ENCODE measurements at regions not wholly inside any gene's neighbourhood (a gene's known extent, or its start where the extent isn't known, plus 50 kb on each side); places are given as distances from the start of the nearest gene placed in this dataset.

DNA sequence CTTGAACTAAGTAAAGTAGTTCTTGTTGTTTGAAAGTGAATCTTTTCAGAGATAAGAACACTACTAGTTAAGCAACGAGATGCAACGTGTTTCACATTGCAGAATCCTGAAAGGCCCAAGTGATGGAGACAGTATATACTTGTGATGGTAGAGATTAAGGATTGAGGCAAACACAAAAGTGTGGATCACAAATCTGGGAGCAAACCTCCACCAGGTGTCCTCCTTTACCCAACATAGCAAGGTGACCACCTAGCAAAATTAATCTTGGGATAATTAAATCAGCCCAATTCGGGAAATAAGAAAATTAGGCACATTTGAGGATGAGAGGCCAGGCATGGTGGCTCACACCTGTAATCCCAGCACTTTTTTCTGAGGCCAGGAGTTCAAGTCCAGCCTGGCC, 563.9 kb downstream of the DACH1 start:
- Histone ChIP-seq H3K9ac (ENCODE audit: insufficient read depth, low read depth, low read length) (no peak overlapping the region), H3K79me2 (ENCODE audit: insufficient read depth, low read length) (no peaks in the 10 kb centered on the region), H3K4me3 (replicated peaks in 1 of 3; ENCODE audit: insufficient read depth in 1 of 3, low read depth in 2 of 3, low read length in 3 of 3) (no peak overlapping the region), H3K9me3 (ENCODE audit: low read length) (no peaks in the 10 kb centered on the region), H3K27ac (ENCODE audit: extremely low read length, insufficient read depth, low read length) (no peak overlapping the region), H4K20me1 (ENCODE audit: insufficient read depth, low read length) (no peaks in the 10 kb centered on the region), H3K36me3 (replicated peaks in 1 of 2; ENCODE audit: control insufficient read depth in 1 of 2, insufficient read depth in 2 of 2, low read length in 2 of 2) (no peaks in the 10 kb centered on the region), H2AFZ (ENCODE audit: low read length) (no peak overlapping the region), H3K27me3 (ENCODE audit: control insufficient read depth in 1 of 2, insufficient read depth in 2 of 2, low read length in 2 of 2) (no peaks in the 10 kb centered on the region), H3K4me2 (ENCODE audit: low read depth, low read length) (no peak overlapping the region), H3K4me1 (ENCODE audit: insufficient read depth, low read length) (no peaks in the 10 kb centered on the region)
- no peak for DNase-seq (ENCODE audit: low spot score)
- ChIA-PET CTCF (ENCODE audit: low intra/inter-chr PET ratio, low total read pairs) (no interaction called here), POLR2A (no interaction called here)
- 0% methylated on average over 3 of the region's 3 CpGs for WGBS (ENCODE audit: low lambda C conversion rate)
- intact Hi-C loops (cut with micrococcal nuclease; ENCODE audit: unreplicated experiment) = no loop called here
- in situ Hi-C loops (cut with HindIII; ENCODE audit: extremely low pct_ligation_motif_present, low pct_unique_long_range_greater_than_20kb) = loop anchor here (25.0 kb wide), 1 partner anchor 584 kb away; no protein-coding TSS in a partner anchor
- ATAC-seq = no peak
- no TSS peak for BruUV-seq (replicated peaks)
- no peak for FAIRE-seq
- TF ChIP-seq, protein P1, sequence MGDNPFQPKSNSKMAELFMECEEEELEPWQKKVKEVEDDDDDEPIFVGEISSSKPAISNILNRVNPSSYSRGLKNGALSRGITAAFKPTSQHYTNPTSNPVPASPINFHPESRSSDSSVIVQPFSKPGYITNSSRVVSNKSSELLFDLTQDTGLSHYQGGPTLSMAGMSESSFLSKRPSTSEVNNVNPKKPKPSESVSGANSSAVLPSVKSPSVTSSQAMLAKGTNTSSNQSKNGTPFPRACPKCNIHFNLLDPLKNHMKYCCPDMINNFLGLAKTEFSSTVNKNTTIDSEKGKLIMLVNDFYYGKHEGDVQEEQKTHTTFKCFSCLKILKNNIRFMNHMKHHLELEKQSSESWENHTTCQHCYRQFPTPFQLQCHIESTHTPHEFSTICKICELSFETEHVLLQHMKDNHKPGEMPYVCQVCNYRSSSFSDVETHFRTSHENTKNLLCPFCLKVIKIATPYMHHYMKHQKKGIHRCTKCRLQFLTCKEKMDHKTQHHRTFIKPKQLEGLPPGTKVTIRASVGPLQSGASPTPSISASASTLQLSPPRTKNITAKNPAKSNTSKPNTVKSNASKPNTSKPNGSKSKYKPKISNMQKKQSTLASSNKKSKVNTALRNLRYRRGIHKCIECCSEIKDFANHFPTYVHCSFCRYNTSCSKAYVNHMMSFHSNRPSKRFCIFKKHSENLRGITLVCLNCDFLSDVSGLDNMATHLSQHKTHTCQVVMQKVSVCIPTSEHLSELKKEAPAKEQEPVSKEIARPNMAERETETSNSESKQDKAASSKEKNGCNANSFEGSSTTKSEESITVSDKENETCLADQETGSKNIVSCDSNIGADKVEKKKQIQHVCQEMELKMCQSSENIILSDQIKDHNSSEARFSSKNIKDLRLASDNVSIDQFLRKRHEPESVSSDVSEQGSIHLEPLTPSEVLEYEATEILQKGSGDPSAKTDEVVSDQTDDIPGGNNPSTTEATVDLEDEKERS (CRISPR knock-in tag; IDR thresholded peaks at IDR 0.05) = no peak
- TF ChIP-seq, protein P2, sequence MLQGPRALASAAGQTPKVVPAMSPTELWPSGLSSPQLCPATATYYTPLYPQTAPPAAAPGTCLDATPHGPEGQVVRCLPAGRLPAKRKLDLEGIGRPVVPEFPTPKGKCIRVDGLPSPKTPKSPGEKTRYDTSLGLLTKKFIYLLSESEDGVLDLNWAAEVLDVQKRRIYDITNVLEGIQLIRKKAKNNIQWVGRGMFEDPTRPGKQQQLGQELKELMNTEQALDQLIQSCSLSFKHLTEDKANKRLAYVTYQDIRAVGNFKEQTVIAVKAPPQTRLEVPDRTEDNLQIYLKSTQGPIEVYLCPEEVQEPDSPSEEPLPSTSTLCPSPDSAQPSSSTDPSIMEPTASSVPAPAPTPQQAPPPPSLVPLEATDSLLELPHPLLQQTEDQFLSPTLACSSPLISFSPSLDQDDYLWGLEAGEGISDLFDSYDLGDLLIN (CRISPR knock-in tag; IDR thresholded peaks at IDR 0.05; ENCODE audit: borderline replicate concordance) = no peak
- TF ChIP-seq ZSCAN9 (CRISPR knock-in tag; IDR thresholded peaks at IDR 0.05; ENCODE audit: borderline replicate concordance) (no peak), ZNF569 (CRISPR knock-in tag; IDR thresholded peaks at IDR 0.05; ENCODE audit: borderline replicate concordance) (no peak), RCOR2 (CRISPR knock-in tag; IDR thresholded peaks at IDR 0.05) (no peak), CENPX (CRISPR knock-in tag; IDR thresholded peaks at IDR 0.05) (no peak), ZNF768 (CRISPR knock-in tag; IDR thresholded peaks at IDR 0.05) (no peak), ZNF446 (CRISPR knock-in tag; IDR thresholded peaks at IDR 0.05) (no peak), SNAPC2 (CRISPR knock-in tag; IDR thresholded peaks at IDR 0.05) (no peak), NKX3-1 (CRISPR knock-in tag; IDR thresholded peaks at IDR 0.05) (no peak), MEF2D (CRISPR knock-in tag; IDR thresholded peaks at IDR 0.05) (no peak), MIER2 (CRISPR knock-in tag; IDR thresholded peaks at IDR 0.05) (no peak), ZNF224 (CRISPR knock-in tag; IDR thresholded peaks at IDR 0.05) (no peak), KAT2B (IDR thresholded peaks at IDR 0.05; ENCODE audit: borderline replicate concordance, low read depth, low read length) (no peak)
- TF ChIP-seq, protein P3, sequence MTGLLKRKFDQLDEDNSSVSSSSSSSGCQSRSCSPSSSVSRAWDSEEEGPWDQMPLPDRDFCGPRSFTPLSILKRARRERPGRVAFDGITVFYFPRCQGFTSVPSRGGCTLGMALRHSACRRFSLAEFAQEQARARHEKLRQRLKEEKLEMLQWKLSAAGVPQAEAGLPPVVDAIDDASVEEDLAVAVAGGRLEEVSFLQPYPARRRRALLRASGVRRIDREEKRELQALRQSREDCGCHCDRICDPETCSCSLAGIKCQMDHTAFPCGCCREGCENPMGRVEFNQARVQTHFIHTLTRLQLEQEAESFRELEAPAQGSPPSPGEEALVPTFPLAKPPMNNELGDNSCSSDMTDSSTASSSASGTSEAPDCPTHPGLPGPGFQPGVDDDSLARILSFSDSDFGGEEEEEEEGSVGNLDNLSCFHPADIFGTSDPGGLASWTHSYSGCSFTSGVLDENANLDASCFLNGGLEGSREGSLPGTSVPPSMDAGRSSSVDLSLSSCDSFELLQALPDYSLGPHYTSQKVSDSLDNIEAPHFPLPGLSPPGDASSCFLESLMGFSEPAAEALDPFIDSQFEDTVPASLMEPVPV (CRISPR knock-in tag; IDR thresholded peaks at IDR 0.05) = no peak
- TF ChIP-seq, protein P4, sequence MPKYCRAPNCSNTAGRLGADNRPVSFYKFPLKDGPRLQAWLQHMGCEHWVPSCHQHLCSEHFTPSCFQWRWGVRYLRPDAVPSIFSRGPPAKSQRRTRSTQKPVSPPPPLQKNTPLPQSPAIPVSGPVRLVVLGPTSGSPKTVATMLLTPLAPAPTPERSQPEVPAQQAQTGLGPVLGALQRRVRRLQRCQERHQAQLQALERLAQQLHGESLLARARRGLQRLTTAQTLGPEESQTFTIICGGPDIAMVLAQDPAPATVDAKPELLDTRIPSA (CRISPR knock-in tag; IDR thresholded peaks at IDR 0.05; ENCODE audit: borderline replicate concordance) = no peak
- TF ChIP-seq, protein P5, sequence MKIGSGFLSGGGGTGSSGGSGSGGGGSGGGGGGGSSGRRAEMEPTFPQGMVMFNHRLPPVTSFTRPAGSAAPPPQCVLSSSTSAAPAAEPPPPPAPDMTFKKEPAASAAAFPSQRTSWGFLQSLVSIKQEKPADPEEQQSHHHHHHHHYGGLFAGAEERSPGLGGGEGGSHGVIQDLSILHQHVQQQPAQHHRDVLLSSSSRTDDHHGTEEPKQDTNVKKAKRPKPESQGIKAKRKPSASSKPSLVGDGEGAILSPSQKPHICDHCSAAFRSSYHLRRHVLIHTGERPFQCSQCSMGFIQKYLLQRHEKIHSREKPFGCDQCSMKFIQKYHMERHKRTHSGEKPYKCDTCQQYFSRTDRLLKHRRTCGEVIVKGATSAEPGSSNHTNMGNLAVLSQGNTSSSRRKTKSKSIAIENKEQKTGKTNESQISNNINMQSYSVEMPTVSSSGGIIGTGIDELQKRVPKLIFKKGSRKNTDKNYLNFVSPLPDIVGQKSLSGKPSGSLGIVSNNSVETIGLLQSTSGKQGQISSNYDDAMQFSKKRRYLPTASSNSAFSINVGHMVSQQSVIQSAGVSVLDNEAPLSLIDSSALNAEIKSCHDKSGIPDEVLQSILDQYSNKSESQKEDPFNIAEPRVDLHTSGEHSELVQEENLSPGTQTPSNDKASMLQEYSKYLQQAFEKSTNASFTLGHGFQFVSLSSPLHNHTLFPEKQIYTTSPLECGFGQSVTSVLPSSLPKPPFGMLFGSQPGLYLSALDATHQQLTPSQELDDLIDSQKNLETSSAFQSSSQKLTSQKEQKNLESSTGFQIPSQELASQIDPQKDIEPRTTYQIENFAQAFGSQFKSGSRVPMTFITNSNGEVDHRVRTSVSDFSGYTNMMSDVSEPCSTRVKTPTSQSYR (CRISPR knock-in tag; IDR thresholded peaks at IDR 0.05; ENCODE audit: borderline replicate concordance) = no peak
